NCI-H2171 (cell line): ENCODE measurements at regions not wholly inside any gene's neighbourhood (a gene's known extent, or its start where the extent isn't known, plus 50 kb on each side); places are given as distances from the start of the nearest gene placed in this dataset.

Experiments
- DNase-seq: peaks from one replicate; lab custom pipeline; 2025; lab: John Stamatoyannopoulos, UW

GRCh38 chr2:226272435-226272834 is 527.2 kb downstream of the IRS1 start:
- no peak for DNase-seq

- DNase-seq = no peak
Measured at GRCh38 chr2:226270285-226271058, 529.1 kb downstream of the IRS1 start.

- no peak for DNase-seq
Measured at GRCh38 chr2:226267516-226268289, 531.9 kb downstream of the IRS1 start.

GRCh38 chr2:226256709-226257376 is 542.8 kb downstream of the IRS1 start:
- DNase-seq = peak; percentile 16

- DNase-seq = no peak
Measured at GRCh38 chr2:226256237-226256636, 543.4 kb downstream of the IRS1 start.

- no peak for DNase-seq
Measured at GRCh38 chr2:226251661-226252060, 548.0 kb downstream of the IRS1 start.

- DNase-seq = no peak
Measured at GRCh38 chr2:226247289-226248275, 552.0 kb downstream of the IRS1 start.

- no peak for DNase-seq
Measured at GRCh38 chr2:226234187-226234586, 565.4 kb downstream of the IRS1 start.

GRCh38 chr2:226233388-226233787 is 566.2 kb downstream of the IRS1 start:
- DNase-seq = no peak

GRCh38 chr2:226228080-226228479 is 571.5 kb downstream of the IRS1 start:
- no peak for DNase-seq

GRCh38 chr2:226227341-226227740 is 572.3 kb downstream of the IRS1 start:
- no peak for DNase-seq

- no peak for DNase-seq
Measured at GRCh38 chr2:226223704-226224103, 575.9 kb downstream of the IRS1 start.

- DNase-seq = no peak
Measured at GRCh38 chr2:226220511-226220910, 579.1 kb downstream of the IRS1 start.

GRCh38 chr2:226217191-226217590 is 582.4 kb downstream of the IRS1 start:
- DNase-seq = no peak

GRCh38 chr2:226216575-226216974 is 583.0 kb downstream of the IRS1 start:
- DNase-seq = no peak

GRCh38 chr2:226215902-226216503 is 583.6 kb downstream of the IRS1 start:
- DNase-seq = no peak

- no peak for DNase-seq
Measured at GRCh38 chr2:226213717-226214116, 585.9 kb downstream of the IRS1 start.

- no peak for DNase-seq
Measured at GRCh38 chr2:226211439-226211838, 588.2 kb downstream of the IRS1 start.

GRCh38 chr2:226208726-226209125 is 590.9 kb downstream of the IRS1 start:
- DNase-seq = no peak

GRCh38 chr2:226207671-226208070 is 591.9 kb downstream of the IRS1 start:
- no peak for DNase-seq

- no peak for DNase-seq
Measured at GRCh38 chr2:226199555-226199954, 600.1 kb downstream of the IRS1 start.
